GM12878 (cell line): ENCODE measurements at regions not wholly inside any gene's neighbourhood (a gene's known extent, or its start where the extent isn't known, plus 50 kb on each side); places are given as distances from the start of the nearest gene placed in this dataset.

Source experiments
- ATAC-seq: fragments of 200-7000 bp; cut with Tn5 transposase; 3 replicates; pipeline ENCODE4 v1.9.1; 2020; ENCODE audit warnings: mild to moderate bottlenecking, moderate library complexity
- BruUV-seq: library from RNA; stranded (reverse); fragments of 400-500 nt; replicated peaks from 2 replicates; lab custom pipeline; 2021; lab: Mats Ljungman, UMichigan
- CTCF ChIA-PET: fragments of 300-600 bp; sonication (Branson Sonifier 250); formaldehyde crosslinking; extraction: SDS; loops from one replicate; lab custom pipeline; 2021; ENCODE audit warnings: inconsistent platforms; lab: Yijun Ruan, JAX
- POLR2A ChIA-PET: fragments of 350-600 bp; formaldehyde crosslinking; extraction: SDS; loops from one replicate; lab custom pipeline; 2021; ENCODE audit warnings: inconsistent platforms; lab: Charles Lee
- RAD21 ChIA-PET: fragments of 300-600 bp; sonication (Branson Sonifier 250); formaldehyde crosslinking; loops from one replicate; lab custom pipeline; 2023; ENCODE audit warnings: antibody characterized with exemption; ENCODE audit not compliant: unreplicated experiment; lab: Charles Lee
- SMC1A ChIA-PET: fragments of 300-600 bp; sonication (Branson Sonifier 250); formaldehyde crosslinking; loops from one replicate; lab custom pipeline; 2023; ENCODE audit not compliant: unreplicated experiment, uncharacterized antibody; lab: Charles Lee
- DNase-seq: peaks from one replicate; pipeline ENCODE4 v3.0.0-alpha.2; 2011; ENCODE audit warnings: low read depth, low spot score
- FAIRE-seq: peaks from 3 replicates; lab custom pipeline; 2011; peaks lifted over from hg19 to GRCh38; lab: Jason Lieb, UNC
- H2AFZ ChIP-seq: 2 replicates; pipeline ENCODE4 v1.6.0; 2011; ENCODE audit warnings: low read depth, low read length, control low read depth; ENCODE audit not compliant: control insufficient read depth
- H3K27ac ChIP-seq: 2 replicates; pipeline ENCODE4 v1.5.1; 2011; ENCODE audit warnings: control low read depth; ENCODE audit not compliant: control insufficient read depth, insufficient read depth
- H3K27me3 ChIP-seq, 2 experiments: replicated peaks in 1 of 2; 2 replicates each; pipeline versions ENCODE4 v1.6.0 to v1.6.1; 2011; ENCODE audit warnings: low read length in 1 of 2; ENCODE audit not compliant: control insufficient read depth in 2 of 2, insufficient read depth in 2 of 2
- H3K36me3 ChIP-seq, 2 experiments: 2 replicates each; pipeline ENCODE4 v1.5.1; 2011; ENCODE audit warnings: low read length in 1 of 2; ENCODE audit not compliant: control insufficient read depth in 2 of 2, insufficient read depth in 2 of 2
- H3K4me1 ChIP-seq: 2 replicates; pipeline ENCODE4 v1.6.1; 2011; ENCODE audit warnings: mild to moderate bottlenecking, low read length, moderate library complexity, mixed read lengths; ENCODE audit not compliant: control insufficient read depth, insufficient read depth
- H3K4me2 ChIP-seq: 2 replicates; pipeline ENCODE4 v1.6.0; 2011; ENCODE audit warnings: control low read depth; ENCODE audit not compliant: control insufficient read depth, insufficient read depth
- H3K4me3 ChIP-seq: fragments of 200-600 bp; sonication (generic); 2 replicates; pipeline ENCODE4 v1.5.1; 2016
- H3K79me2 ChIP-seq: 2 replicates; pipeline ENCODE4 v1.6.0; 2011; ENCODE audit warnings: low read length; ENCODE audit not compliant: control insufficient read depth, insufficient read depth
- H3K9ac ChIP-seq: 2 replicates; pipeline ENCODE4 v1.8.0; 2011; ENCODE audit warnings: low read length, control low read depth, mixed read lengths; ENCODE audit not compliant: control insufficient read depth, insufficient read depth
- H3K9me3 ChIP-seq: replicated peaks from 3 replicates; pipeline ENCODE4 v1.5.1; 2011; ENCODE audit warnings: mild to moderate bottlenecking, low read length; ENCODE audit not compliant: control insufficient read depth, insufficient read depth
- H4K20me1 ChIP-seq: 2 replicates; pipeline ENCODE4 v1.6.0; 2011; ENCODE audit not compliant: control insufficient read depth, insufficient read depth
- LARP7 ChIP-seq: fragments of 450-650 bp; IDR thresholded peaks from 2 replicates; pipeline ENCODE4 v1.6.1; 2017; ENCODE audit warnings: mild to moderate bottlenecking
- POLR2A ChIP-seq: IDR thresholded peaks from 2 replicates; pipeline ENCODE4 v1.6.1; 2011; ENCODE audit warnings: low read depth, mild to moderate bottlenecking, low read length
- POLR2AphosphoS2 ChIP-seq: IDR thresholded peaks from 2 replicates; pipeline ENCODE4 v1.6.1; 2011; ENCODE audit warnings: low read depth, mild to moderate bottlenecking, low read length, improper control_type of control experiment, moderate library complexity
- SRF ChIP-seq, 2 experiments: IDR thresholded peaks; 2 replicates each; pipeline ENCODE4 v1.6.1; 2011; ENCODE audit warnings: low read depth in 2 of 2, low read length in 2 of 2, mild to moderate bottlenecking in 1 of 2, moderate library complexity in 1 of 2
- USF1 ChIP-seq: IDR thresholded peaks from 2 replicates; pipeline ENCODE4 v1.6.1; 2011; ENCODE audit warnings: borderline replicate concordance, low read depth, mild to moderate bottlenecking, moderate library complexity, mixed read lengths, low read length; ENCODE audit not compliant: insufficient read depth; ENCODE audit errors: extremely low read length
- WGBS: methylation state at CpG from one replicate; pipeline ENCODE4 v1.1.6; 2016; ENCODE audit warnings: low lambda C conversion rate; ENCODE audit not compliant: insufficient replicate concordance, insufficient coverage; ENCODE audit errors: missing lambda C conversion rate; 5-methylcytosine and 5-hydroxymethylcytosine counted together
- in situ Hi-C: fragments of 300-500 bp; cut with MboI; formaldehyde crosslinking; loops from 9 replicates; pipeline ENCODE4 v1.14.3; 2018; ENCODE audit warnings: mixed read lengths
- intact Hi-C: fragments of 100-400 bp; cut with micrococcal nuclease; formaldehyde crosslinking; loops from one replicate; pipeline ENCODE4 v1.14.2; 2022; ENCODE audit not compliant: unreplicated experiment
- TF ChIP-seq, protein P1 (sequence below): fragments of 450-650 bp; formaldehyde crosslinking; IDR thresholded peaks from 2 replicates; pipeline ENCODE4 v1.4.0; 2020; ENCODE audit warnings: mild to moderate bottlenecking, moderate library complexity
- TF ChIP-seq, protein P2 (sequence below): fragments of 450-650 bp; IDR thresholded peaks from 2 replicates; pipeline ENCODE4 v1.6.1; 2018; ENCODE audit warnings: mild to moderate bottlenecking, low read depth, moderate library complexity; ENCODE audit not compliant: partially characterized antibody

DNA sequence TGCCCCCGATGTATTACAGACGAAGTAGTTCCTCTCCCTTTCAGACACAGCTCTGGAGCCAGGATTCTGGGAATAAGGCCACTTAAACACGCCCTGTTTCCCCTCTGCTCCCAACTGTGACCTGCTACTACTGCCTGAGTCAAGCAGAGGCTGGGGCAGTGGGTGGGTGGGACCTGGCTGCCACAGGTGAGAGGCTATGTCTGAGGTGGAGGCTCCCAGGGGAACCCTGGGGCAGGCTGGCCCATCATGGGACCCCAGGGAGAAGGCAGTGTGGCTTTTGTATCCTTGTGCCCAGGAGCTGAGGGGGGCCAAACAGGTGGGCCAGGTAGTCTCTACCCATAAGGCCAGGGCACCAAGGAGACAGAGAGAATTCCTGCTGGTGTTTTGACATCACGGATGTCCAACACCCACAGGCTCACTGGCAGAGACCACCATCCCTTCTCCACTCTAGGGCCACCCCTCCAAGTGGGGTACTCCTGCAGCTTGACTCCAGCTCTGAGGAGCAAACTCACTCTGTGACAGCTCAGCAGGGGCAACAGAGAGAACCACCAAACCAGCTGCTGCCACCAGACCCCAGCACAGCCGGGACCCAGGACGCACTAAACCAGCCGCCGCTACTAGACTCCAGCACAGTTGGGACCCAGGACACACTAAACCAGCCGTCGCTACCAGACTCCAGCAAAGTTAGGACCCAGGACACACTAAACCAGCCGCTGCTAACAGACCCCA is 105.3 kb upstream of the SMURF2 start:
- Histone ChIP-seq H3K79me2 (no peaks in the 10 kb centered on the region), H3K36me3 (no peaks in the 10 kb centered on the region), H3K9me3 (no peaks in the 10 kb centered on the region), H4K20me1 (no peaks in the 10 kb centered on the region), H2AFZ (no peak overlapping the region), H3K4me3 (no peak overlapping the region), H3K9ac (no peak overlapping the region), H3K4me2 (no peak overlapping the region), H3K27me3 (no peaks in the 10 kb centered on the region), H3K27ac (no peak overlapping the region), H3K4me1 (no peaks in the 10 kb centered on the region)
- ChIA-PET SMC1A (no interaction called here), CTCF (no interaction called here), RAD21 (no interaction called here), POLR2A (no interaction called here)
- ATAC-seq (no peak), DNase-seq (no peak), FAIRE-seq (no peak)
- intact Hi-C loops (no loop called here), in situ Hi-C loops (no loop called here)
- no TSS peak for BruUV-seq
- 86% methylated on average over 11 of the region's 11 CpGs for WGBS
- TF ChIP-seq LARP7 (no peak), POLR2AphosphoS2 (no peak), USF1 (no peak), POLR2A (no peak), SRF (IDR thresholded peaks at IDR 0.05; ENCODE audit: low read depth in 2 of 2, low read length in 2 of 2) (no peak)
- TF ChIP-seq, protein P1, sequence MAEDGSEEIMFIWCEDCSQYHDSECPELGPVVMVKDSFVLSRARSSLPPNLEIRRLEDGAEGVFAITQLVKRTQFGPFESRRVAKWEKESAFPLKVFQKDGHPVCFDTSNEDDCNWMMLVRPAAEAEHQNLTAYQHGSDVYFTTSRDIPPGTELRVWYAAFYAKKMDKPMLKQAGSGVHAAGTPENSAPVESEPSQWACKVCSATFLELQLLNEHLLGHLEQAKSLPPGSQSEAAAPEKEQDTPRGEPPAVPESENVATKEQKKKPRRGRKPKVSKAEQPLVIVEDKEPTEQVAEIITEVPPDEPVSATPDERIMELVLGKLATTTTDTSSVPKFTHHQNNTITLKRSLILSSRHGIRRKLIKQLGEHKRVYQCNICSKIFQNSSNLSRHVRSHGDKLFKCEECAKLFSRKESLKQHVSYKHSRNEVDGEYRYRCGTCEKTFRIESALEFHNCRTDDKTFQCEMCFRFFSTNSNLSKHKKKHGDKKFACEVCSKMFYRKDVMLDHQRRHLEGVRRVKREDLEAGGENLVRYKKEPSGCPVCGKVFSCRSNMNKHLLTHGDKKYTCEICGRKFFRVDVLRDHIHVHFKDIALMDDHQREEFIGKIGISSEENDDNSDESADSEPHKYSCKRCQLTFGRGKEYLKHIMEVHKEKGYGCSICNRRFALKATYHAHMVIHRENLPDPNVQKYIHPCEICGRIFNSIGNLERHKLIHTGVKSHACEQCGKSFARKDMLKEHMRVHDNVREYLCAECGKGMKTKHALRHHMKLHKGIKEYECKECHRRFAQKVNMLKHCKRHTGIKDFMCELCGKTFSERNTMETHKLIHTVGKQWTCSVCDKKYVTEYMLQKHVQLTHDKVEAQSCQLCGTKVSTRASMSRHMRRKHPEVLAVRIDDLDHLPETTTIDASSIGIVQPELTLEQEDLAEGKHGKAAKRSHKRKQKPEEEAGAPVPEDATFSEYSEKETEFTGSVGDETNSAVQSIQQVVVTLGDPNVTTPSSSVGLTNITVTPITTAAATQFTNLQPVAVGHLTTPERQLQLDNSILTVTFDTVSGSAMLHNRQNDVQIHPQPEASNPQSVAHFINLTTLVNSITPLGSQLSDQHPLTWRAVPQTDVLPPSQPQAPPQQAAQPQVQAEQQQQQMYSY (CRISPR knock-in tag), result no peak
- TF ChIP-seq, protein P2, sequence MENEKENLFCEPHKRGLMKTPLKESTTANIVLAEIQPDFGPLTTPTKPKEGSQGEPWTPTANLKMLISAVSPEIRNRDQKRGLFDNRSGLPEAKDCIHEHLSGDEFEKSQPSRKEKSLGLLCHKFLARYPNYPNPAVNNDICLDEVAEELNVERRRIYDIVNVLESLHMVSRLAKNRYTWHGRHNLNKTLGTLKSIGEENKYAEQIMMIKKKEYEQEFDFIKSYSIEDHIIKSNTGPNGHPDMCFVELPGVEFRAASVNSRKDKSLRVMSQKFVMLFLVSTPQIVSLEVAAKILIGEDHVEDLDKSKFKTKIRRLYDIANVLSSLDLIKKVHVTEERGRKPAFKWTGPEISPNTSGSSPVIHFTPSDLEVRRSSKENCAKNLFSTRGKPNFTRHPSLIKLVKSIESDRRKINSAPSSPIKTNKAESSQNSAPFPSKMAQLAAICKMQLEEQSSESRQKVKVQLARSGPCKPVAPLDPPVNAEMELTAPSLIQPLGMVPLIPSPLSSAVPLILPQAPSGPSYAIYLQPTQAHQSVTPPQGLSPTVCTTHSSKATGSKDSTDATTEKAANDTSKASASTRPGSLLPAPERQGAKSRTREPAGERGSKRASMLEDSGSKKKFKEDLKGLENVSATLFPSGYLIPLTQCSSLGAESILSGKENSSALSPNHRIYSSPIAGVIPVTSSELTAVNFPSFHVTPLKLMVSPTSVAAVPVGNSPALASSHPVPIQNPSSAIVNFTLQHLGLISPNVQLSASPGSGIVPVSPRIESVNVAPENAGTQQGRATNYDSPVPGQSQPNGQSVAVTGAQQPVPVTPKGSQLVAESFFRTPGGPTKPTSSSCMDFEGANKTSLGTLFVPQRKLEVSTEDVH, result no peak
